ENCODE measurements at regions not wholly inside any gene's neighbourhood (a gene's known extent, or its start where the extent isn't known, plus 50 kb on each side); places are given as distances from the start of the nearest gene placed in this dataset.

GRCh38 chr11:35878741-35879140, 65.1 kb upstream of the LDLRAD3 start:
- TF ChIP-seq CTCF (IDR thresholded peaks at IDR 0.05) = no peak
- Histone ChIP-seq H3K27ac (no peak overlapping the region), H3K27me3 (no peaks in the 10 kb centered on the region), H3K9ac (ENCODE audit: low read depth in 2 of 2, low read length in 2 of 2) (no peak overlapping the region), H3K36me3 (no peaks in the 10 kb centered on the region), H3K9me3 (no peaks in the 10 kb centered on the region), H3K4me1 (no peaks in the 10 kb centered on the region), H3K4me3 (no peak overlapping the region)
- intact Hi-C loops (cut with DNase I) = no loop called here
- no peak for DNase-seq

GRCh38 chr11:35879361-35879760, 64.5 kb upstream of the LDLRAD3 start:
- no peak overlapping the region for H3K27ac ChIP-seq
- no peaks in the 10 kb centered on the region for H3K36me3 ChIP-seq
- intact Hi-C loops (cut with DNase I) = no loop called here
- no peak for TF ChIP-seq CTCF (IDR thresholded peaks at IDR 0.05)
- no peak overlapping the region for H3K9ac ChIP-seq (ENCODE audit: low read depth in 2 of 2, low read length in 2 of 2)
- H3K4me3 ChIP-seq = no peak overlapping the region
- H3K4me1 ChIP-seq = no peaks in the 10 kb centered on the region
- no peaks in the 10 kb centered on the region for H3K27me3 ChIP-seq
- no peaks in the 10 kb centered on the region for H3K9me3 ChIP-seq
- DNase-seq = no peak

- Histone ChIP-seq H3K27ac (no peak overlapping the region), H3K9me3 (no peaks in the 10 kb centered on the region), H3K9ac (ENCODE audit: low read depth in 2 of 2, low read length in 2 of 2) (no peak overlapping the region), H3K36me3 (no peaks in the 10 kb centered on the region), H3K4me1 (no peaks in the 10 kb centered on the region), H3K27me3 (no peaks in the 10 kb centered on the region), H3K4me3 (no peak overlapping the region)
- TF ChIP-seq CTCF (IDR thresholded peaks at IDR 0.05) = no peak
- no peak for DNase-seq
- intact Hi-C loops (cut with DNase I) = no loop called here
These were observed 57.1 kb upstream of the LDLRAD3 start for GRCh38 chr11:35886759-35887158.

DNA sequence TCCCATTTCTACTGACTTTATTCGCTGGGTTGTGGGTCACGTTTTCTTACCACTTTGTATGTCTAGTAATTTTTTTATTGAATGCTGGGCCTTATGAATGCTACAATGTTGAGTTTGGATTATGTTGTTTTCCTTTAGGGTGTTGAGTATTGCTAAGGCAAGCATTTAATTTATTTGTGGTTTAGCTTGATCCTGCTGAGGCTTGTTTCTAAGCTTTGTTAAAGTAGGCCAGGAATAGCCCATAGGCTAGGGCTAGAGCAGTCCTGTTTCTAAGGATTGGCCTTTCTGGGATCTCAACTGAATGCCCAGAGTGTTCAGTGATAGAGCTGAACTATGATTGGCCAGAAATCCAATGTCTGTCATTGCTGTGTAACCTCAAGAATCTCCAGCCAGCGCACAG, 56.1 kb upstream of the LDLRAD3 start:
- no peak for DNase-seq
- Histone ChIP-seq H3K4me1 (no peaks in the 10 kb centered on the region), H3K9ac (ENCODE audit: low read depth in 2 of 2, low read length in 2 of 2) (no peak overlapping the region), H3K4me3 (no peak overlapping the region), H3K27me3 (no peaks in the 10 kb centered on the region), H3K27ac (no peak overlapping the region), H3K36me3 (no peaks in the 10 kb centered on the region), H3K9me3 (no peaks in the 10 kb centered on the region)
- intact Hi-C loops (cut with DNase I) = no loop called here
- TF ChIP-seq CTCF (IDR thresholded peaks at IDR 0.05) = no peak

- no peak for TF ChIP-seq CTCF (IDR thresholded peaks at IDR 0.05)
- Histone ChIP-seq H3K27me3 (no peaks in the 10 kb centered on the region), H3K9ac (ENCODE audit: low read depth in 2 of 2, low read length in 2 of 2) (no peak overlapping the region), H3K4me1 (no peaks in the 10 kb centered on the region), H3K27ac (no peak overlapping the region), H3K9me3 (no peaks in the 10 kb centered on the region), H3K36me3 (no peaks in the 10 kb centered on the region), H3K4me3 (no peak overlapping the region)
- intact Hi-C loops (cut with DNase I) = no loop called here
- no peak for DNase-seq
These were observed 54.9 kb upstream of the LDLRAD3 start for GRCh38 chr11:35888961-35889360.

- Histone ChIP-seq H3K36me3 (no peaks in the 10 kb centered on the region), H3K27ac (no peak overlapping the region), H3K4me3 (no peak overlapping the region), H3K4me1 (no peaks in the 10 kb centered on the region), H3K9me3 (no peaks in the 10 kb centered on the region), H3K27me3 (no peaks in the 10 kb centered on the region), H3K9ac (ENCODE audit: low read depth in 2 of 2, low read length in 2 of 2) (no peak overlapping the region)
- TF ChIP-seq CTCF (IDR thresholded peaks at IDR 0.05) = no peak
- DNase-seq = no peak
- intact Hi-C loops (cut with DNase I) = no loop called here
These were observed 52.8 kb upstream of the LDLRAD3 start for GRCh38 chr11:35891096-35891495.
